K562 (cell line): ENCODE measurements at regions not wholly inside any gene's neighbourhood (a gene's known extent, or its start where the extent isn't known, plus 50 kb on each side); places are given as distances from the start of the nearest gene placed in this dataset.

ENCODE experiments used
- BRCA1 ChIP-seq, 2 experiments: fragments of 450-650 bp in 1 of 2; sonication (generic) in 1 of 2; formaldehyde crosslinking in 1 of 2; IDR thresholded peaks; 2 replicates each; pipeline versions ENCODE4 v1.5.0 to v1.6.1; 2017 to 2020; ENCODE audit warnings: mild to moderate bottlenecking in 1 of 2, missing genetic modification reagents in 1 of 2
- BRD4 ChIP-seq: fragments of 200-600 bp; sonication (generic); IDR thresholded peaks from 2 replicates; pipeline ENCODE4 v1.6.1; 2017; ENCODE audit warnings: inconsistent platforms
- DDX20 ChIP-seq: fragments of 450-650 bp; IDR thresholded peaks from 2 replicates; pipeline ENCODE4 v1.6.1; 2016; ENCODE audit warnings: missing genetic modification characterization, low read depth, mild to moderate bottlenecking, missing compliant biosample characterization, moderate library complexity
- KDM1A ChIP-seq, 2 experiments: fragments of 450-650 bp; IDR thresholded peaks; 2 replicates each; pipeline ENCODE4 v1.6.1; 2016; ENCODE audit warnings: mild to moderate bottlenecking in 2 of 2
- KDM2B ChIP-seq: fragments of 250-450 bp; sonication (Bioruptor Pico); IDR thresholded peaks from 2 replicates; pipeline ENCODE4 v1.8.0; 2021; ENCODE audit warnings: mild to moderate bottlenecking, moderate library complexity
- RREB1 ChIP-seq: fragments of 250-450 bp; sonication (Bioruptor Pico); IDR thresholded peaks from 2 replicates; pipeline ENCODE4 v1.4.0; 2020
- ZBTB33 ChIP-seq: sonication (generic); formaldehyde crosslinking; IDR thresholded peaks from 2 replicates; pipeline ENCODE4 v1.8.1; 2023; ENCODE audit warnings: mild to moderate bottlenecking, missing genetic modification reagents
- ZNF507 ChIP-seq: conservative IDR thresholded peaks from 2 replicates; pipeline ENCODE4 v1.6.1; 2017; ENCODE audit warnings: missing genetic modification characterization, missing compliant biosample characterization

- TF ChIP-seq RREB1 (CRISPR knock-in tag), result no peak
- no peak for TF ChIP-seq ZNF507 (tag)
- TF ChIP-seq KDM2B, result no peak
- TF ChIP-seq KDM1A (IDR thresholded peaks at IDR 0.05), result no peak
- TF ChIP-seq BRD4, result no peak
- no peak for TF ChIP-seq ZBTB33 (CRISPR knock-in tag)
- TF ChIP-seq BRCA1 (IDR thresholded peaks at IDR 0.05), result no peak
- TF ChIP-seq BRCA1 (CRISPR knock-in tag; IDR thresholded peaks at IDR 0.05), result no peak
- no peak for TF ChIP-seq DDX20
These were observed 406.0 kb downstream of the MIAT start (continued) for GRCh38 chr22:27063406-27063805.
